HG02759 (cell line): ENCODE measurements at regions not wholly inside any gene's neighbourhood (a gene's known extent, or its start where the extent isn't known, plus 50 kb on each side); places are given as distances from the start of the nearest gene placed in this dataset.
"Not testable (repeated sequence)": the region's sequence is repeated elsewhere in the genome, so short reads cannot be mapped to it uniquely, and the experiment has no call there.

Experiments
- ATAC-seq: cut with Tn5 transposase; IDR thresholded peaks from one replicate; pipeline ENCODE4 v1.9.1; 2021; ENCODE audit warnings: mild to moderate bottlenecking, moderate library complexity; ENCODE audit not compliant: unreplicated experiment

DNA sequence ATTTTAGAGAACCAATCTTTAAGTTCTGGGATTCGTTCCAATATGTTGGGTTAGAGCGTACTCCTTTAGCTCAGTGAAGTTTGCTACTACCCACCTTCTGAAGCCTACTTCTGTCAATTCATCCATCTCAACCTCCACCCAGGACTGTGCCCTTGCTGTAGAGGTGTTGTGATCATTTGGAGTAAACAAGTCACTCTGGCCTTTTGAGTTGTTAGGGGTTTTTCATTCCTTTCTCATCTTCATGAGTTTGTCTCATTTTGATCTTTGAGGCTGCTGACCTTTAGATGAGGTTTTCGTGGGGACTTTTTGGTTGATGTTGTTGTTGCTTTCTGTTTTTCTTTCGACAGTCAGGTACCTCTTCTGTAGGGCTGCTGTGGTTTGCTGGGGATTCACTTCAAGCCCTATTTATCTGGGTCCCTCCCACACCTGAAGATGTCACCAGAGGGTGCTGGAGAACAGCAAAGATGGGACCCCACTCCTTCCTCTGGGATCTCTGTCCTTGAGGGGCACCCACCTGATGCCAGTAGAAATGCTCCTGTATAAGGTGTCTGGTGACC lies 158.4 kb downstream of the ANKRD36B start:
- not testable (repeated sequence) for ATAC-seq

DNA sequence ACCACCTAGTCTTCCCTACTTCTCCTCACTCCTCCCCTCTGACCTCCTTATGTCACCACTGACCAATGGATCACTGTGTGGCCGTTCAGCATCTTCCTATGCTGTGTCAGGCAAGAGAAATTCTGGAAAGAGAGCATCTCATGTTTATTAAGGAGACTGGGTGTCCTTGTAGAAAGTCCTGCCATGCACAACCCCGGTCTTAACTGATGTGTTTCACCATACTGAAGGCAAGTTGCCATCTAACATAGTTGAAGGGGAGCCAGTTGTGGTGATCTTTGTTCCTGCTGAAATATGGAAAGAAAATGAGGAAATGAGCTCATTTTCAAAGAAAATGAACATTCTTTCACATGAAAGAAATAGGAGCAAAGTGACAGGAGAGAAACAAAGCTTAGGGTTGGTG lies 167.3 kb downstream of the ANKRD36B start:
- ATAC-seq = not testable (repeated sequence)

- not testable (repeated sequence) for ATAC-seq
These were observed 183.3 kb downstream of the ANKRD36B start for GRCh38 chr2:97406340-97406739.

DNA sequence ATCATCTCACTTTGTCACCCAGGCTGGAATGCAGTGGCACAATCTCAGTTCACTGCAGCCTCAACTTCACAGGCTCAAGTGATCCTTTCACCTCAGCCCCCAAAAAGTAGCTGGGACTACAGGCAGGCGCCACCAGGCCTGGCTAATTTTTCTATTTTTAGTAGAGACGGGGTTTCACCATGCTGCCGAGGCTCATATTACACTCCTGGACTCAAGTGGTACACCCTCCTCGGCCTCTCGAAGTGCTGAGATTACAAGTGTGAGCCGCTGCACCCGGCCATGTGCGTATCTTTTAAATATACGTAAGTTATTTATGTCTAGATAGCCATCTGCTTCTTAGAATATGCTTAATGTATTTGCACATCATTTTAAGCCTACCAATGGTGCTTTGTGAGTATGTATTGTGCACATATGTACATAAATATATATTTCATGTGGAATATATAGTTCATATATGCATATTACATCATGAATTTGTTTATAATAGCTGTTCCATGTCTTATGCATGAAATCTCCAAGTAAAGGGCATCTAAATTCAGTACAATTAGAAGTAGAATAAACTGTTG lies 184.4 kb downstream of the ANKRD36B start:
- ATAC-seq = not testable (repeated sequence)

- ATAC-seq = not testable (repeated sequence)
These were observed 187.0 kb downstream of the ANKRD36B start for GRCh38 chr2:97402678-97403077.

GRCh38 chr2:97395691-97396090 lies 194.0 kb downstream of the ANKRD36B start:
- ATAC-seq = not testable (repeated sequence)

- not testable (repeated sequence) for ATAC-seq
These were observed 203.9 kb downstream of the ANKRD36B start for GRCh38 chr2:97385803-97386202.

DNA sequence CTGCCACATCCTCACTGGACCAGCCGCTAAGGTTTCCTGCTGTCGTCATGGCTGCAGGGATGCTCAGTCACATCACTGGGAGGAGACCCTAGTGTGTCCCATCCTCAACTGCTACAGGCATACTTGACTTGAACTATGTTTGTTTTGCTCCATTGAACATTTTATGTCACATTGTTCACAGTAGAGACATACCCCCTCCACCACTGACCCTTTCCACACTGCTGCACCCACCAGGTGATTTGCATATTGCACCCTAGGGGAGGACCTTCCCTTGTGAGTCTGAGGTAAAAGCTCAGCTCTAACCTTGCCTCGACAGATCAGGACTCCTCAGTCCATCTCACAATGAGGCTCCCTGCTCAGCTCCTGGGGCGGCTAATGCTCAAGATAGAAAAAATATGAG lies 213.8 kb downstream of the ANKRD36B start:
- ATAC-seq = peak; percentile 59

- not testable (repeated sequence) for ATAC-seq
These were observed 215.3 kb downstream of the ANKRD36B start for GRCh38 chr2:97374426-97374825.

DNA sequence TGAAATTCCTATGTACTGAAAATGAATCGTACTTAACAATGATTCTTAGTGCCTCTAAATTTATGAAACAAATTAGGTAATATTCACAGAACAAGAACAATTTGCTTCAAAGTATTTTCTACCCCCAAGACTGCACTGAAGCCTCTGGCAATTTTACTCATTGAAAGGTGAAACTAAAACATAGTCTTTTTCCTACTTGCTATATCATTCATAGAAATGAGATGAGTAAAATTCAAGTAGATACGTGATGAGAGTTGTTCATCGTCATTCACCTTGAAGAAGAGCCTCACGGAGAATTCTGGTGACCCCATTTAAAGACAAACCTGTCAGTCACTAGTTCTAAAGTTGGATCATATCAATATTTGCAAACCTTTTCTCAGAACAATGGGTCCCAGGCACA lies 226.5 kb downstream of the ANKRD36B start:
- ATAC-seq = not testable (repeated sequence)

DNA sequence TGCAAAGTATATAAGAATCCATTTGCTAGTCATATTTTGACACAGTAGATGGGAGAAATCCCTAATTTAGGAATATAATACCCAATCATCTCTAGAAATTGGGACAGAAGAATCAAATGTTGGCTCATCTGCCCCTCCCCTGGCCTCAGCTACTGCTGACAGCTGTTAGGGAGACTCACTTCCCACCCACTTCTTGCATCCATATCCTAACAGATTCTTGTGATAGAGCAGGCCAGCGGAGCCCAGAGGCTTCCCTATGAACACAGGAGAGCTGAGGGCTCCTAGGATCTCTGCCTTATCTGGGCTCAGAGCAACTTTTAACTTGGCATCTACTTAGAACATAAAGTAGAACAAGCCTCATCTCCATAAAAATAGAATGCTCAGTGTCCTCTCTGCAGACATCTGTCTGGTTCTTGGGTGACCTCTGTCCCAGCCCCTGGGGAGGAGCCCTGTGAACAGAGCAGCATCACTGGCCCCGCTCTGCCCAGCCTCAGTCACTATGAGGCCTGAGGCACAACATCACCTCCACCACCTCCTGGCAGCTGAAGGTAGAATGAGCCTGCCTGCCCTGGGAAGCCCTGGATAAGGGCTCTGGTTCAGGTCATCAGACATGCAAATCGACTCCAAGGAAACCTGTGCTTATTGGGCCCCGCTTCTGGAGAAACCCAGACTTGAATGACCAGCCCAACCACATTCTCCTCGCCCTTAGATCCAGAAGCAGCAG lies 229.7 kb downstream of the ANKRD36B start:
- ATAC-seq = no peak

DNA sequence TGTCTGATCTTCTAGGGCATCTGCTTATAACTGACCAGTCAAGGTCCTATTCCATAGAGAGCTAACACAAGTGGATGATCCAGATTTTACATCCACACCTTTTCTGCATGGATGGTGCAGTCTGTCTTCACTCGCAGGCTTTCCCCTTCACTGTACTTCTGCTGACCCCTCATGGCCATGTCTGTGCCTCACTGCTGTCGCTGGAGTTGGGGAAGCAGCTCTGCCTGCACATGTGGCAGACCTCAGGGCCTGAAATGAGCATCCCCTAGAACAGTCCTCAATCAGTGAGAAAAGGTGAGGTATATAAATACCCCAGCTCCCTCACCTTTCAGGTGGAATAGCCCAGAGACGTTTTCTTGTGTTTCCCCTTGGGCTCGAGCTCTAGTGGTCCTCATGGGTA lies 233.8 kb downstream of the ANKRD36B start:
- no peak for ATAC-seq

DNA sequence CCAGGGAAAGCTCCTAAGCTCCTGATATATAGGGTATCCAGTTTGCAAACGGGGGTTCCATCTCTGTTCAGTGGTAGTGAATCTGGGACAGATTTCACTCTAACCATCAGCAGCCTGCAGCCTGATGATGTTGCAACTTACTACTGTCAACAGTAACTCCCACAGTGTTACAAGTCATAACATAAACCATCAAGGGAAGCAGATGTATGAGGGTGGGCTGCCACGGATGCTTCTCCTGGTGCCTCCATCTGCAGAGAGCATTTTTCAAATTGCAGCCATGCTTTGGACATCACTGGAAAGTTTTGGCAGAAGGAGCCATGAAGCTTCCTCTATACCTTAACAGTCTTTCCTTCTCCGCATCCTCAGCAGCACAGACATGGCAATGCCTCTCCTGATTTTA lies 234.5 kb downstream of the ANKRD36B start:
- ATAC-seq = no peak

DNA sequence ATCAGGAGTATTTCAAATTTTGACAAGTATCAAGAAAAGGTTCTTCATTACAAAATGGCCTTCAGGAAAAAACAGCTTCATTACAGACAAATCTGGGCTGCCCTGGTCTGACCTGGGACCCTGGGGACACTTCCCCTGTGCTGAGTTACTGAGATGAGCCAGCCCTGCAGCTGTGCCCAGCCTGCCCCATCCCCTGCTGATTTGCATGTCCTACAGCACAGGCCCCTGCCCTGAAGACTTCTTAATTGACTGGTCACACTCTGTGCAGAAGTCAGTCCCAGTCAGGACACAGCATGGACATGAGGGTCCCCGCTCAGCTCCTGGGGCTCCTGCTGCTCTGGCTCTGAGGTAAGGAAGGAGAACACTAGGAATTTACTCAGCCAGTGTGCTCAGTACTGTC lies 235.1 kb downstream of the ANKRD36B start:
- no peak for ATAC-seq

GRCh38 chr2:97348841-97349240 lies 235.9 kb downstream of the ANKRD36 start:
- ATAC-seq = no peak

DNA sequence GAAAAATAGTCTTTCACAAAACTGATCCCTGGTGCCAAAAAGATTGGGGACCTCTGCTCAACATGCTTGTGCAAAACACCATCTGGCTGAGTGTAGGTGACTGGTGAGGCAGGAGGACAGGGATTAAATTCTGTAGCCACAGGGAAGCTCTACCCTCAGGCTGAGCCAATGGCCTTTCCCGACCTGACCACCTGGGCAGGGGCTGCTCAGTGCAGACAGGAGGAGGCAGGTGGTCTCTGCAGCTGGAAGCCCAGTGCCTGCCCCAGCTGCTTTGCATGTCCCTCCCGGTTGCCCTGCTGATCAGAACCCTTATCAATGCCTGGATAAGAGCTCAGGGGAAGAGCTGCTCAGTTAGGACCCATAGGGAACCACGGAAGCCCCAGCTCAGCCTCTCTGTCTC lies 235.3 kb downstream of the ANKRD36 start:
- no peak for ATAC-seq

- not testable (repeated sequence) for ATAC-seq
These were observed 232.0 kb downstream of the ANKRD36 start for GRCh38 chr2:97344937-97345336.

DNA sequence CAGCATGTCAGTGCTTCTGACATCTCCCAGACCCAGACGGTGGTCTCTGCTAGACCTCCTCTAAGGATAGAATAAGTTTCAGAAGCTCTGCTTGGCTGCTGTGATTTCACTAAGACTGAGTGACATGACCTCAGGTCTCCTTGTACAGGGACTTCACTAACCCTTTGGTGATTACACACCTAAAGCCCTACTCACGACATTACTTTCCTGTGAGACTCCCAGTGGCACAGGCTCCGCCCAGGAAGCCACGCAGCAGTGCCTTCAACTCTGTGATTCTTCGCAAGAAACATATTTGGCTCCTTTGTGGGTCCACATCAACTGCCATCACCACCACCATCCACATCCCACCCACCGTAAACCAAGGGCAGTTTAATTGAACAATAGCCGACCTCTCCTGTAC lies 220.7 kb downstream of the ANKRD36 start:
- not testable (repeated sequence) for ATAC-seq

GRCh38 chr2:97332184-97332583 lies 219.2 kb downstream of the ANKRD36 start:
- peak; percentile 55 for ATAC-seq

DNA sequence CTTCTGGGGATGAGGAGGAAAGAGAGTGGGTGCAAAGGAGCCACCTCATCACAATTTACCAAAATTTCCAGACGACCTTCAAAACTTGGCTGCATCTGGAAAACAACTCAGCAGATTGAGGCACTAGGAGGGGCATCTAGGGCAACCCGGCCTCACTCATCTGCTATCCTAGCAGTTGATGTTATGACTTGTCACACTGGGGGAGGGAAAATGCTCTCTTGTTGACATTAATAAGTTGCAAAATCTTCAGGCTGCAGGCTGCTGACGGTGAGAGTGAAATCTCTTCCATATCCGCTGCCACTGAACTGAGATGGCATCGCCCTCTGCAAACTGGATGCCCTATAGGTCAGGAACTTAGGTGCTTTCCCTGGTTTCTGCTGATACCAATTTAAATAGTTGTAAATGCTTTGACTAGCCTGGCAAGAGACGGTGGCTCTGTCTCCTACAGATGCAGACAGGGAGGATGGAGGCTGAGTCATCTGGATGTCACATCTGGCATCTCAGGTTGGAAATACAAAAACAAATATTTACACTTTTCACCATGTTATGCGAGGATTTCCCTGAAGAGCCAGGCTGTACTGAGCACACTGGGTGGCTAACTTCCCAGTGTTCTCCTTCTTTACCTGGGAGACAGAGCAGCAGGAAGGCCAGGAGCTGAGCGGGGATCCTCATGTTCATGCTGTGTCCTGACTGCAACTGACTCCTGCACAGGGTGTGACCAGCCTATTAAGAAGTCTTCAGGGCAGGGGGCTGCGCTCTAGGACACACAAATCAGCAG lies 209.2 kb downstream of the ANKRD36 start:
- ATAC-seq = not testable (repeated sequence)

- not testable (repeated sequence) for ATAC-seq
These were observed 202.4 kb downstream of the ANKRD36 start for GRCh38 chr2:97315358-97315757.
